NCI-H510A treated with DMSO at 0.1 percent for 48 hours (cell line): ENCODE measurements at regions not wholly inside any gene's neighbourhood (a gene's known extent, or its start where the extent isn't known, plus 50 kb on each side); places are given as distances from the start of the nearest gene placed in this dataset.
"Not testable (repeated sequence)": the region's sequence is repeated elsewhere in the genome, so short reads cannot be mapped to it uniquely, and the experiment has no call there.

Source experiments
- DNase-seq: peaks from one replicate; lab custom pipeline; 2025; lab: John Stamatoyannopoulos, UW

GRCh38 chr13:90880790-90881189 lies 466.7 kb upstream of the MIR17HG start:
- DNase-seq, result no peak

- no peak for DNase-seq
Measured at GRCh38 chr13:90882551-90882950, 464.9 kb upstream of the MIR17HG start.

GRCh38 chr13:90883592-90883991 lies 463.9 kb upstream of the MIR17HG start:
- DNase-seq, result no peak

- DNase-seq, result no peak
Measured at GRCh38 chr13:90884066-90884465, 463.4 kb upstream of the MIR17HG start.

GRCh38 chr13:90889906-90890834 lies 457.3 kb upstream of the MIR17HG start:
- no peak for DNase-seq

GRCh38 chr13:90891329-90891728 lies 456.2 kb upstream of the MIR17HG start:
- no peak for DNase-seq

- not testable (repeated sequence) for DNase-seq
Measured at GRCh38 chr13:90893199-90893598, 454.3 kb upstream of the MIR17HG start.

- no peak for DNase-seq
Measured at GRCh38 chr13:90896002-90896401, 451.5 kb upstream of the MIR17HG start.

- no peak for DNase-seq
Measured at GRCh38 chr13:90898811-90899210, 448.7 kb upstream of the MIR17HG start.

- no peak for DNase-seq
Measured at GRCh38 chr13:90899416-90899815, 448.1 kb upstream of the MIR17HG start.

GRCh38 chr13:90902255-90902654 lies 445.2 kb upstream of the MIR17HG start:
- no peak for DNase-seq

GRCh38 chr13:90906554-90906953 lies 440.9 kb upstream of the MIR17HG start:
- no peak for DNase-seq

GRCh38 chr13:90908792-90909191 lies 438.7 kb upstream of the MIR17HG start:
- no peak for DNase-seq

GRCh38 chr13:90910018-90910639 lies 437.4 kb upstream of the MIR17HG start:
- DNase-seq, result no peak

- DNase-seq, result no peak
Measured at GRCh38 chr13:90912247-90912646, 435.2 kb upstream of the MIR17HG start.

- DNase-seq, result peak; percentile 2
Measured at GRCh38 chr13:90918536-90918935, 429.0 kb upstream of the MIR17HG start.

GRCh38 chr13:90919153-90919552 lies 428.3 kb upstream of the MIR17HG start:
- no peak for DNase-seq

- DNase-seq, result no peak
Measured at GRCh38 chr13:90926459-90926858, 421.0 kb upstream of the MIR17HG start.

GRCh38 chr13:90928109-90928508 lies 419.4 kb upstream of the MIR17HG start:
- no peak for DNase-seq

- DNase-seq, result no peak
Measured at GRCh38 chr13:90933097-90933826, 414.2 kb upstream of the MIR17HG start.

- DNase-seq, result no peak
Measured at GRCh38 chr13:90934741-90935140, 412.7 kb upstream of the MIR17HG start.

GRCh38 chr13:90938848-90939247 lies 408.6 kb upstream of the MIR17HG start:
- DNase-seq, result no peak

GRCh38 chr13:90943946-90944345 lies 403.5 kb upstream of the MIR17HG start:
- DNase-seq, result peak; percentile 11
